GM18951 (cell line): ENCODE measurements at regions not wholly inside any gene's neighbourhood (a gene's known extent, or its start where the extent isn't known, plus 50 kb on each side); places are given as distances from the start of the nearest gene placed in this dataset.

Experiments
- POLR2A ChIP-seq: IDR thresholded peaks from 4 replicates; pipeline ENCODE4 v1.6.1; 2011; ENCODE audit warnings: mild to moderate bottlenecking; ENCODE audit not compliant: insufficient read length, insufficient read depth; ENCODE audit errors: extremely low read depth
- in situ Hi-C: fragments of 300-500 bp; cut with MboI; formaldehyde crosslinking; loops from one replicate; pipeline ENCODE4 v1.12.0; 2022; ENCODE audit warnings: low sequenced_read_pairs, mixed read lengths, inconsistent platforms; ENCODE audit not compliant: unreplicated experiment

DNA sequence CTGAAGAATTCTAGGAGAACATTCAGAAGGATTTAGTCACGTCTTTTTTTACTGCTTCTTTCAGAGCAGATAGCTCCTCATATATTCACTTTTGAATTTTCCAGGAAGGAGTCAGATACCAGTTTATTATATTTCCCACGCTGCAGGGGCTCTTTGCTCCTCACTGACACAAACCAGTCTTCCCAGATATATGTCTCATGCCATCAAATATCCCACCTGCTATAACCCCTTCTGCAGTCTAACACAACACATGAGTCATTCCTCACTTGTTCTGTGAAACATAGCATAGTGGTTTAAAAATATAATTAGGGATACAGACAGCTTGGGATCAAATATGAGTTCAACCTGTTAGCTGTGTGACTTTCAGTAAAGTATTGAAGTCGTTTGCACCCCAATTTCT is 251.7 kb upstream of the DPYD start:
- TF ChIP-seq POLR2A = no peak
- in situ Hi-C loops = no loop called here

DNA sequence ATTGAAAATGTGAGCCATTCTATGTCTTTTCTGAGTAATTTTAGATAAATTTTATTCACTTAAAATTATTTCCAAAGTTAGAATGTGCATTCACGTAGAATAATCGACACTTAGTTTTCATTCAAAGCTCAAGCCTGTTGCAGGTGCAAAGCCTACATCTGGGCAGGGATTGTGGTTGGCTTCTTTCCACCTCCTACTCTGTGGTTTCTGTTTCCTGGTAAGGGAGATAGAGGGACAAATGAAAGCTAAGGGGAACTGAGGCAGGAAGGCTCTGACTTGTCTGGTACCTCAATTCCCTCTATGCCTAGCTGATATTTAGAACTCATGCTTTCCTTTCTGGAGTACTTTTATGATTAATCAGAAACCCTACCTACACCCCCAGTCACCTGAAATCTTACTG is 251.2 kb upstream of the DPYD start:
- no peak for TF ChIP-seq POLR2A
- in situ Hi-C loops = no loop called here

DNA sequence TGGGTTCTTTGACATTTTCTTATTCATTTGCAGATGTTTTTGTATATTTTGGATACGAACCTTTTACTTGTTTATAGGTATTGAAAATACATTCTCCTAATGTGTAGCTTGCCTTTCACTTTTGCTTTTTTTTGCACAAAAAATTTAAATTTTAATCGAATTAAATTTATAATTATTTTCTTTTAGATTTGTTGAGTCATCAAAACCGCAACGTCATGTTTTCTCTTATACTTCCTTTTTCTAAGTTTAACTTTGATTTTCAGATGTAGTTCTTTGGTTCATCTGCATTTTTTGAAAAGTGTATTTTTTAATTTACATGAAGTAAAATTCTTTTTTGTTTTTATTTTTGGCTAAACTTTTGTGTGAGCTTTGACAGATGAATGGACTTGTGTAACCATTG is 243.7 kb upstream of the DPYD start:
- TF ChIP-seq POLR2A = no peak
- in situ Hi-C loops = no loop called here

GRCh38 chr1:98157524-98158313 is 236.9 kb upstream of the DPYD start:
- in situ Hi-C loops = no loop called here
- TF ChIP-seq POLR2A = no peak

GRCh38 chr1:98147280-98147679 is 226.4 kb upstream of the DPYD start:
- in situ Hi-C loops = no loop called here
- no peak for TF ChIP-seq POLR2A

DNA sequence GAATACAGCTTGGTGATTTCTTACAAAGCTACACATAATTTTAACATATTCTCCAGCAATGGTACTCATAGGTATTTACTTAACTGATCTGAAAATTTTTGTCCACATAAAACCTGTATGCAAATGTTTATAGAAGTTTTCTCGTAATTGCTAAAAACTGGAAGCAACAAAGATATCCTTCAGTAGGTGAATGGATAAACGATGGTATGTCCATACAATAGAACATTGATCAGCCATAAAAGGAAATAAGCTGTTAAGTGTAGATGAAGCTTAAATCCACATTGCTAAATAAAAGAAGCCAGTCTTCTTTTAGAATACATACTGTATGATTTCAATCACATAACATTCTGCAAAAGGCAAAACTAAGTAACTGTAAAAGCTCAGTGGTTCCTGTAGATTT is 224.8 kb upstream of the DPYD start:
- in situ Hi-C loops = no loop called here
- TF ChIP-seq POLR2A = no peak

GRCh38 chr1:98143403-98143802 is 222.6 kb upstream of the DPYD start:
- in situ Hi-C loops = no loop called here
- TF ChIP-seq POLR2A = no peak

DNA sequence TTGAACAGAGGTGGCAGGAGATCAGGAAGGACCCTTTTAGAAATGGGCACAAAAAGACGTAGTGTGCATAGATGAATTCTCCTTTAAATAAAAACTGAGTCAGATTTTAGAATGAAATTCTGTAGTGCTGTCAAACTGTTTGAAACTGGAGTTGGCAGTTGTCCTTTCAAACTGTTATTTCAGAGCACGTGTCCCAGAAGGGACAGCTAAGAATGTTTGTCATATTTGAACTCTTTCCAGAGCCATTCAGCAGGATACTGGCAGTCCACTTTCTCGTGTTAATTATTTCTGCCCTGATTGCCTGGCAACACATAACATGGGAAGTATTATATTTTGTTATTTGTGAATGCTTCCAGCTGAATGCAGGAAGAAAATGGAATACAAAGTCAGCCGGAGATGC is 212.3 kb upstream of the DPYD start:
- no peak for TF ChIP-seq POLR2A
- in situ Hi-C loops = no loop called here

DNA sequence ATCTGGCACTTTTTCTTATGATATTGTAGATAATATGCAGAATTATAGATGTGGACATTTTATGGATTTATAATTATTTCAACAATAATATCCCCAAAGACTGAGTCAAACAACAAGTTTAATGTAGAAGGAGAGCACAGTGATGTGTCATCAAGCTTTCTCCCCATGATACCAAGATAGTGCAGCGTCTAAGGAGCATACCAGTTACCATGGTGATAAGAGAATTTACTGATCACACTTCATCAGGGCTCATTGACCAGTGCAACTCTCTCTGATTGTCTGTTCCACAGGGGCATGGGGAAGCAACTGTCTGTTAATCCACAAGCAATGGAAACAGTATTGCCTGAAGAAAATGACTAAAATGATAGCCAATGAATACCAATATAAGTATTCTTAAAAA is 209.6 kb upstream of the DPYD start:
- in situ Hi-C loops = no loop called here
- TF ChIP-seq POLR2A = no peak

DNA sequence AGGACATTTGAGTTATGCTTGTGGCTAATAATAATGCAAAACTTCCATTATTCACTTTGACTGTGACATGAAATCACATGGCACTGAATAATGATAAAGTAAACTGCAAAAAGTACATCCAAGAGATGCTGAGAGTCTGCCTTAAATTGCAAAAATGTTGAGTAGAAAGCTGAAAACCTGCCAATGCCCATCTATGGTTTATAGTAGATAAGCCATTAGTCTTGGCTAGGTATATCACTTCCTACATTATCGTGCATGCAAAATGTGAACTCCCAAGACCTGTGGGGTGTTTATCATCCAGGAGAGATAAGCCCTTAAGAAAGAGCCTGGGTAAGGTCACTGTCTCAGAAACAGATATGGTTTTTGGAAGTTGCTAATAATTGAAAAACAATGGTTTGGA is 208.7 kb upstream of the DPYD start:
- in situ Hi-C loops = no loop called here
- TF ChIP-seq POLR2A = no peak

DNA sequence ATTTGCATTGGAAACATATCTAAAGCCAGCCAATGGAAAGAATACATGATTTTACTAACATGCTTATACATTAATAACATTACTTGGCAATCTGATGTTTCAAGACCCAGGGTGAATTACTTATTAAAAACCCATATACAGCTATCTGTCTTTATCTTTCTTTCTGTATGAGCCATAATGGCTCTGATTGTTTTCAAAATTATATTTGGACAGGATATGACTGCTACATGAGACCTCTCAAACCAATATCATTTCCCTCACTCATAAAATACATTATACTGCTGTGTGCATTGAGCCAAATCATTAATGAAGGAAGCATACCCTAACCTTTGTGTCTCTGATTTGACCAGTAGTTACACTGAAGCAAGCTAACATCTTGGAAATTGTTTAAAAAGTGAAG is 205.9 kb upstream of the DPYD start:
- no peak for TF ChIP-seq POLR2A
- in situ Hi-C loops = no loop called here

DNA sequence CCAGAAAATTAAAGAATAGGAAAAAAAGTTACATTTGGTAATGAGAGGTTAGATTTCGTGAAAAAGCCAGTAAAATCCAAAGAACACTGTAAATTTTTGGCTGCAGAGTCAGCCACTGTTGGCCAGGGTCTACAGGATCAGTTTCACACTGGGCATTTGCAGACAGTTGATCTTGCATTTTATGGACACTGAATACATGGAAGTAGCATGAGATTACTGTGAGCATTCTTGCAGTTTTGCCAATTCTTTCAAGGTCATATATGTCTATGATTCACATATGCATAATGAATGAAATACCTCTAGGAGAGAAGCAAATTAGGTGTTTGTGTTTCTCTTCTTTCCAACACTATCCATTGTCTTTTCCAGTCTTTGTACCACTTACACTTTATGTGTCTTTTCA is 200.8 kb upstream of the DPYD start:
- in situ Hi-C loops = no loop called here
- TF ChIP-seq POLR2A = no peak

DNA sequence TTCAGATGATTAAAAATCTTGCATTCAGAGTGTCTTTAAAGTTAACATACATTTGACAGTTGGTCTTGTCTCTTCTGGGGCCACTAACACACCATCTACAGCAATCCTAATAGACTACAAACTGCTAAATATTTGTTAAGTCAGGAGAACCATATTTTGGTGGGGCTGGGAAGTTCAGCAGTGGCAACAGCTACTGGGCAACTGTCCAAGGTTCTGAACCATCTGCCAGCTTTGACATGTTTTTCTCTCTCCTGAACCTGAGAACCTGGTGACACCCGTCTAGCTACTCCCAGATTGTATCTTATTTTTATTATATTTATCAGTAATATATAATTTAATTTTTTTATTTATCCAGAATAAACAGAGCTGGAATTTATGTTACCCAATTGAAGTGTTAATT is 199.0 kb upstream of the DPYD start:
- in situ Hi-C loops = no loop called here
- no peak for TF ChIP-seq POLR2A

- in situ Hi-C loops = no loop called here
- no peak for TF ChIP-seq POLR2A
Measured at GRCh38 chr1:98113811-98114210, 193.0 kb upstream of the DPYD start.

DNA sequence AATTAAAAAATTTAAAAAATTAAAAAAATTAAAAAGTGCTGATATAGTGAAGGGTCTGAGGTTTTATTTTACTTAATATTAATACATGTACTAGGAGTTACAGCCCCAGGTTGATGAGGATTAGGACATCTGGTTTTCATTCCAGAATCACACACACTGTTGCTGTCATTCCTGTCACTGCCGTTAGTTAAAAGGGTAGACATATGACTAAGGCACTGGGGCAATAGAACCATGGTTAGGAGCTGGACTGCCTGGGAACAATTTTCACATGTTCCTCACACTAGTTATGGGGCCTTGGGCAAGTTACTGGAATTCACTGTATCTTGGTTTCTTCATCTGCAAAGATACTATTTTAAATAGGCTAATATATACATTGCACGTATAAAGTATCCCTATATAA is 191.8 kb upstream of the DPYD start:
- in situ Hi-C loops = no loop called here
- TF ChIP-seq POLR2A = no peak
